A673 (cell line): ENCODE measurements at regions not wholly inside any gene's neighbourhood (a gene's known extent, or its start where the extent isn't known, plus 50 kb on each side); places are given as distances from the start of the nearest gene placed in this dataset.

Source experiments
- BruUV-seq: library from RNA; stranded (reverse); fragments of 400-500 nt; replicated peaks from 2 replicates; lab custom pipeline; 2021; lab: Mats Ljungman, UMichigan
- CTCF ChIA-PET: fragments of 300-600 bp; sonication (Branson Sonifier 250); formaldehyde crosslinking; loops from one replicate; lab custom pipeline; 2022; ENCODE audit warnings: antibody characterized with exemption; lab: Charles Lee
- POLR2A ChIA-PET: fragments of 300-600 bp; sonication (Branson Sonifier 250); formaldehyde crosslinking; loops from one replicate; lab custom pipeline; 2022; ENCODE audit warnings: antibody characterized with exemption; ENCODE audit not compliant: low non-redundant PET; lab: Charles Lee
- DNase-seq: peaks from one replicate; pipeline ENCODE4 v3.0.0-alpha.2; 2015; ENCODE audit warnings: low spot score
- H3K27ac ChIP-seq: fragments of 200-600 bp; sonication (generic); 2 replicates; pipeline ENCODE4 v1.5.1; 2016; ENCODE audit warnings: mixed run types, low read depth, mild to moderate bottlenecking, mixed read lengths, antibody characterized with exemption, low read length; ENCODE audit not compliant: poor library complexity, severe bottlenecking
- H3K27me3 ChIP-seq: fragments of 200-600 bp; sonication (generic); replicated peaks from 2 replicates; pipeline ENCODE4 v1.6.1; 2017; ENCODE audit warnings: mixed run types, low read depth, mild to moderate bottlenecking, mixed read lengths, antibody characterized with exemption, low read length; ENCODE audit not compliant: insufficient read depth, poor library complexity
- H3K36me3 ChIP-seq: fragments of 200-600 bp; sonication (generic); 2 replicates; pipeline ENCODE4 v1.6.1; 2016; ENCODE audit warnings: mixed run types, mild to moderate bottlenecking, mixed read lengths, antibody characterized with exemption, low read length; ENCODE audit not compliant: insufficient read depth, poor library complexity, severe bottlenecking
- H3K4me1 ChIP-seq: fragments of 200-600 bp; sonication (generic); 2 replicates; pipeline ENCODE4 v1.6.1; 2017; ENCODE audit warnings: mixed run types, mild to moderate bottlenecking, mixed read lengths, antibody characterized with exemption, low read length; ENCODE audit not compliant: insufficient read depth, poor library complexity, severe bottlenecking
- H3K4me3 ChIP-seq: fragments of 200-600 bp; sonication (generic); 2 replicates; pipeline ENCODE4 v1.5.1; 2016; ENCODE audit warnings: low read depth, mixed run types, mild to moderate bottlenecking, mixed read lengths, low read length; ENCODE audit not compliant: poor library complexity, severe bottlenecking
- H3K9me3 ChIP-seq: fragments of 200-600 bp; sonication (generic); 2 replicates; pipeline ENCODE4 v1.6.1; 2016; ENCODE audit warnings: mixed run types, low read depth, mild to moderate bottlenecking, mixed read lengths, antibody characterized with exemption, low read length; ENCODE audit not compliant: poor library complexity, severe bottlenecking
- EZH2 ChIP-seq: fragments of 200-600 bp; sonication (generic); IDR thresholded peaks from 2 replicates; pipeline ENCODE4 v1.6.1; 2017; ENCODE audit warnings: borderline replicate concordance, low read depth, mild to moderate bottlenecking, mixed read lengths, antibody characterized with exemption, low read length; ENCODE audit not compliant: poor library complexity, severe bottlenecking
- intact Hi-C: fragments of 100-400 bp; cut with micrococcal nuclease; formaldehyde crosslinking; loops from one replicate; pipeline ENCODE4 v1.10.0; 2022; ENCODE audit not compliant: unreplicated experiment
- TF ChIP-seq, protein P1 (sequence below): fragments of 300-800, 200-600 bp; sonication (generic); conservative IDR thresholded peaks from 2 replicates; pipeline ENCODE4 v1.5.1; 2017; ENCODE audit warnings: low read depth, mild to moderate bottlenecking, antibody characterized with exemption, low read length, moderate library complexity, mixed read lengths

DNA sequence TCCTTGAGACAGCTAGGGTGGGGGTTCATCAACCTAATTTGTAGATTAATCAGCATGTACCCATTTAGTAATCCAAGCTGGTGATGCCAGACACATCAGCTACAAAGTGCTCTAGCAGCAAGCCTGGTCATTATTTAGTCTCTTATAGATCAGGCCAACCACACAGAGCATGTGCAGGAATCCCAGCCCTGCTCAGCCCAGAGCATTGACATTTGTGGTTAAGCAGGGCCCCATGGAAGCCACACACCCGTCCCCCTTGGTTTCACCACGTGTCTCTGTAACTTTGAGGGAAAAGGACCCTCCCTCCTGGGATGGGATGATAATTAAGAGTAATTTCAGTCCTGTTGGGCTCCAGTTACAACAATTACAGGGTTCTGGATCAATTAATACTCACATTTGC, 268.8 kb upstream of the RPL38 start:
- no peaks in the 10 kb centered on the region for H3K9me3 ChIP-seq
- TF ChIP-seq EZH2 = no peak
- TF ChIP-seq, protein P1, sequence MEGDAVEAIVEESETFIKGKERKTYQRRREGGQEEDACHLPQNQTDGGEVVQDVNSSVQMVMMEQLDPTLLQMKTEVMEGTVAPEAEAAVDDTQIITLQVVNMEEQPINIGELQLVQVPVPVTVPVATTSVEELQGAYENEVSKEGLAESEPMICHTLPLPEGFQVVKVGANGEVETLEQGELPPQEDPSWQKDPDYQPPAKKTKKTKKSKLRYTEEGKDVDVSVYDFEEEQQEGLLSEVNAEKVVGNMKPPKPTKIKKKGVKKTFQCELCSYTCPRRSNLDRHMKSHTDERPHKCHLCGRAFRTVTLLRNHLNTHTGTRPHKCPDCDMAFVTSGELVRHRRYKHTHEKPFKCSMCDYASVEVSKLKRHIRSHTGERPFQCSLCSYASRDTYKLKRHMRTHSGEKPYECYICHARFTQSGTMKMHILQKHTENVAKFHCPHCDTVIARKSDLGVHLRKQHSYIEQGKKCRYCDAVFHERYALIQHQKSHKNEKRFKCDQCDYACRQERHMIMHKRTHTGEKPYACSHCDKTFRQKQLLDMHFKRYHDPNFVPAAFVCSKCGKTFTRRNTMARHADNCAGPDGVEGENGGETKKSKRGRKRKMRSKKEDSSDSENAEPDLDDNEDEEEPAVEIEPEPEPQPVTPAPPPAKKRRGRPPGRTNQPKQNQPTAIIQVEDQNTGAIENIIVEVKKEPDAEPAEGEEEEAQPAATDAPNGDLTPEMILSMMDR = no peak
- no TSS peak for BruUV-seq
- no peak for DNase-seq
- ChIA-PET CTCF (no interaction called here), POLR2A (no interaction called here)
- intact Hi-C loops = no loop called here
- no peaks in the 10 kb centered on the region for H3K27me3 ChIP-seq
- H3K4me3 ChIP-seq = no peak overlapping the region
- H3K4me1 ChIP-seq = no peaks in the 10 kb centered on the region
- H3K36me3 ChIP-seq = no peaks in the 10 kb centered on the region
- no peak overlapping the region for H3K27ac ChIP-seq

DNA sequence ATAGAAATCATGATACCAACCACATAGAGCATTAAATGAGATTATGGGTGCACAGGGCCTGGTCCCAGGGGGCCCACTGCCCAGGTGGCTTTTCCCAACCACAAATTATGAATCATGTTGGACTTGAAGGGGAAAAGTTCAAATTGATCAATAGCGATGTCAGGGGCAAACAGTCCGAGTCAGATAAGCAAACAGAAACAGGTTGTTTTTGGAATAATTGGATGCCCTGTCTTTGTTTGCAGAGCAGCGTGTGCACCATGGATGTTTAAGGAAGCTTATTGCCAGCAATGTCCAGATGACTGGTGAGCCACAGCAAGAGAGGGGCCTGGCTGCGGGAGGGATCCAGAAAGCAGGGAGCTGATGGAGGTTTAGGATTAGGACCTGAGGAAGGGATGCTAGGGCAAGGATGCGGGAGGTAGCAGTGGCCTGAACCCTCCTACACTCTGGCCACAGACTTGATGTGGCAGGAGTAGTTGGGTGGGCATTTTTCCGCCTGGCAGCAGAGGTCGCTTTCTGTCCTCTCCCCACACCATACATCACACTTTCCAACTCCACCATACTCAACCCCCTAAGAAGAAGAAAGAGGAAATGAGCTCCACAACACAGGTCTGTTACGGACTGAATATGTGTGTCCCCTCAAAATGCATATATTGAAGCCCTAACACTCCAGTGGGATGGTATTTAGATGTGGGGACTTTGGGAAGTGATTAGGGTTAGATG, 266.4 kb upstream of the RPL38 start:
- BruUV-seq = no TSS peak
- no peaks in the 10 kb centered on the region for H3K4me1 ChIP-seq
- TF ChIP-seq, protein P1 = no peak
- no peak for TF ChIP-seq EZH2
- CTCF ChIA-PET = no interaction called here
- intact Hi-C loops = no loop called here
- no peak for DNase-seq
- no peaks in the 10 kb centered on the region for H3K36me3 ChIP-seq
- POLR2A ChIA-PET = no interaction called here
- H3K9me3 ChIP-seq = no peaks in the 10 kb centered on the region
- no peaks in the 10 kb centered on the region for H3K27me3 ChIP-seq
- no peak overlapping the region for H3K4me3 ChIP-seq
- no peak overlapping the region for H3K27ac ChIP-seq

DNA sequence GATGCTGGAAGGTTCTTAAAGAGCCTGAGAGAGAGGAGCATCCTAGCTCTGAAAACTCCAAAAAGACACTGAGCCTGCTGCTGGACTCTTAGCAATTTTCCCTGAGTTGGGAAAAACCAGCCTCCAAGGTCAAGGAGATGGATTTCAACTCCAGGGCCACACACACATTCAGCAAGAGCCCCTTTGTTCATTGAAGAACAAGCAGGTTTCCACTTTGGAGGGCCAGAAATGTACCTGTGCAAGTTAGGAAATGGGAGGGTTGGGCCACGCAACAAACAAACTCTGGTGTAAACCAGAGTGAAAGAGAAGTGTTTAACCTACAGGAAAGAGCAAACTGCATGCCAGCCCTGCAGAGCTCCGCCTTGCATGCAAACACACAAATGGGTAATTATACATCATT, 264.8 kb upstream of the RPL38 start:
- no peak overlapping the region for H3K4me3 ChIP-seq
- BruUV-seq = no TSS peak

More for the DNA sequence above, 264.8 kb upstream of the RPL38 start:
- H3K27ac ChIP-seq = no peak overlapping the region
- H3K27me3 ChIP-seq = no peaks in the 10 kb centered on the region
- intact Hi-C loops = no loop called here
- ChIA-PET CTCF (no interaction called here), POLR2A (no interaction called here)
- no peak for DNase-seq
- no peaks in the 10 kb centered on the region for H3K9me3 ChIP-seq
- TF ChIP-seq EZH2 = no peak
- TF ChIP-seq, protein P1 = no peak
- no peaks in the 10 kb centered on the region for H3K4me1 ChIP-seq
- H3K36me3 ChIP-seq = no peaks in the 10 kb centered on the region
